GM10266 (cell line): ENCODE measurements at regions not wholly inside any gene's neighbourhood (a gene's known extent, or its start where the extent isn't known, plus 50 kb on each side); places are given as distances from the start of the nearest gene placed in this dataset.

Source experiments
- DNase-seq: peaks from one replicate; pipeline ENCODE4 v3.0.0; 2012; ENCODE audit errors: extremely low spot score
- CTCF ChIP-seq: IDR thresholded peaks from 2 replicates; pipeline ENCODE4 v1.5.1; 2012; ENCODE audit warnings: mild to moderate bottlenecking, low read depth; ENCODE audit not compliant: control insufficient read depth, insufficient read depth; ENCODE audit errors: missing control alignments

- no peak for TF ChIP-seq CTCF
- no peak for DNase-seq
These were observed 159.7 kb upstream of the EGLN3 start for GRCh38 chr14:34110531-34110930.

GRCh38 chr14:34107441-34107840 lies 156.6 kb upstream of the EGLN3 start:
- no peak for TF ChIP-seq CTCF
- DNase-seq: no peak

- no peak for TF ChIP-seq CTCF
- DNase-seq: no peak
These were observed 155.4 kb upstream of the EGLN3 start for GRCh38 chr14:34106310-34106709.

- DNase-seq: no peak
- TF ChIP-seq CTCF: no peak
These were observed 153.9 kb upstream of the EGLN3 start for GRCh38 chr14:34104489-34105397.

- TF ChIP-seq CTCF: no peak
- DNase-seq: no peak
These were observed 152.3 kb upstream of the EGLN3 start for GRCh38 chr14:34103176-34103575.

- TF ChIP-seq CTCF: no peak
- no peak for DNase-seq
These were observed 148.8 kb upstream of the EGLN3 start for GRCh38 chr14:34099635-34100034.

GRCh38 chr14:34098985-34099349 lies 148.1 kb upstream of the EGLN3 start:
- DNase-seq: no peak
- no peak for TF ChIP-seq CTCF
